HCT116 (cell line): ENCODE measurements at regions not wholly inside any gene's neighbourhood (a gene's known extent, or its start where the extent isn't known, plus 50 kb on each side); places are given as distances from the start of the nearest gene placed in this dataset.

ENCODE experiments used
- CTCF ChIP-seq, 3 experiments: fragments of 200-600 bp in 1 of 3; sonication (generic) in 1 of 3; IDR thresholded peaks in 2 of 3; conservative IDR thresholded peaks in 1 of 3; 2 replicates each; pipeline ENCODE4 v1.5.1; 2012 to 2017; ENCODE audit warnings: low read depth in 2 of 3, low read length in 2 of 3, antibody characterized with exemption in 1 of 3, borderline replicate concordance in 1 of 3, control low read depth in 1 of 3, mild to moderate bottlenecking in 1 of 3, mixed read lengths in 1 of 3, mixed run types in 1 of 3, moderate library complexity in 1 of 3; ENCODE audit not compliant: insufficient read depth in 1 of 3
- EZH2 ChIP-seq: fragments of 200-600 bp; sonication (generic); IDR thresholded peaks from 2 replicates; pipeline ENCODE4 v1.6.1; 2017; ENCODE audit warnings: antibody characterized with exemption, mixed run types
- POLR2A ChIP-seq: IDR thresholded peaks from 2 replicates; pipeline ENCODE4 v1.7.0; 2011; ENCODE audit warnings: borderline replicate concordance; ENCODE audit not compliant: insufficient read depth, insufficient read length; ENCODE audit errors: extremely low read depth
- POLR2AphosphoS5 ChIP-seq: IDR thresholded peaks from 2 replicates; pipeline ENCODE4 v1.6.1; 2011; ENCODE audit warnings: mild to moderate bottlenecking, low read depth, low read length, moderate library complexity
- RAD21 ChIP-seq: IDR thresholded peaks from 2 replicates; pipeline ENCODE4 v1.6.1; 2012; ENCODE audit warnings: low read depth, mild to moderate bottlenecking
- REST ChIP-seq: IDR thresholded peaks from 2 replicates; pipeline ENCODE4 v1.6.1; 2012; ENCODE audit warnings: low read depth
- SIN3A ChIP-seq: IDR thresholded peaks from 2 replicates; pipeline ENCODE4 v1.6.1; 2012; ENCODE audit warnings: low read depth
- SP1 ChIP-seq: IDR thresholded peaks from 2 replicates; pipeline ENCODE4 v1.6.1; 2012; ENCODE audit warnings: low read depth
- TCF7L2 ChIP-seq: IDR thresholded peaks from 2 replicates; pipeline ENCODE4 v1.7.0; 2011; ENCODE audit warnings: borderline replicate concordance, inconsistent platforms; ENCODE audit not compliant: insufficient read depth, insufficient read length; ENCODE audit errors: extremely low read depth
- YY1 ChIP-seq: IDR thresholded peaks from 2 replicates; pipeline ENCODE4 v1.6.1; 2011; ENCODE audit warnings: low read length, low read depth, moderate library complexity, mild to moderate bottlenecking; ENCODE audit not compliant: insufficient replicate concordance; ENCODE audit errors: extremely low read depth
- ZFX ChIP-seq: fragments of 450-650 bp; IDR thresholded peaks from 2 replicates; pipeline ENCODE4 v1.6.1; 2017

GRCh38 chr5:26662806-26663360 is 375.5 kb downstream of the CDH9 start:
- TF ChIP-seq REST: no peak
- no peak for TF ChIP-seq EZH2
- no peak for TF ChIP-seq CTCF (IDR thresholded peaks at IDR 0.05 in 2 of 3, conservative IDR thresholded peaks at IDR 0.05 in 1 of 3; ENCODE audit: borderline replicate concordance in 1 of 3, insufficient read depth in 1 of 3, low read depth in 2 of 3, low read length in 2 of 3)
- TF ChIP-seq POLR2A: no peak
- no peak for TF ChIP-seq ZFX
- TF ChIP-seq SP1: no peak
- TF ChIP-seq SIN3A: no peak
- TF ChIP-seq POLR2AphosphoS5: no peak
- TF ChIP-seq RAD21: no peak
- TF ChIP-seq YY1: no peak
- TF ChIP-seq TCF7L2: no peak
